ENCODE measurements at regions not wholly inside any gene's neighbourhood (a gene's known extent, or its start where the extent isn't known, plus 50 kb on each side); places are given as distances from the start of the nearest gene placed in this dataset.

DNA sequence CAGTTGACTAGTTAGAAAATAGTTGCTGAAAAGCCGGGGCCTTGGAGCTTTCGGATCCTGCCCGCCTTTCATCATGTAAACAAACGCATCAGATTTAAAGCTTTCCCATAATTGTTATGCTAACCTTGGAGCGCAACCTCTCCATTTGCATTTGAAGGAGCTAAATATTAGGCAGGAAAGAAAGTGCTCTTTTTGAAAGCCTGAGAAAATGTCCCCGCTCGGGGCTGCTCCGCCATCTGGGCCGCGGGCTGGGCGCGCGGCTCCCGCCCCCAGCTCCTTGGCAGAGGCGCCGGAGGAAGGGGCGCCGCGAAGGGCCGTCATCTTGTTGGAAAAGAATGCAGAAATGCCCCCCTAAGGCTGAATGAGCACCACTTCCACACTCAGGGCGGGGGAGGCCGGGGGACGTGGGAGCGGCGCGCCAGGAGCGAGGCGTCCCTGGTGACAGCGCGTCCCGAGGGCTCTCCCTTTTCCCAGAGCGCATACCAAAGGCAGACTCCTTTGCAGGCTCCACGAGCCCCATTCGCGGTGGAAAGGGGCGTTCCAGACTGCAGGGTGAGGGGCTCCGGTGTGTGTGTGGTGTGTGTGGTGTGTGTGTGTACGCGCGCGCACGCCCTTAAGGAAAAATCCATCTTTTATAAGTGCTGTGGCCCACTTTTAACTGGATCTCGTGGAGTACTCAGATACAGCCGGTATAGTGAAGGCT lies 145.6 kb upstream of the ID4 start:
- Histone ChIP-seq H4K5ac (ENCODE audit: low read depth, low read length) (no peak overlapping the region), H3K9ac (ENCODE audit: low read depth, low read length) (no peak overlapping the region), H3K23ac (ENCODE audit: low read depth, low read length) (no peak overlapping the region), H3K9me3 (ENCODE audit: control insufficient read depth, insufficient read depth, low read length) (no peaks in the 10 kb centered on the region), H2AK5ac (ENCODE audit: low read depth, low read length) (no peak overlapping the region), H3K4me3 (ENCODE audit: insufficient read depth, low read depth, low read length) (peak overlapping the region; percentile 31), H3K4ac (ENCODE audit: low read depth, low read length) (no peak overlapping the region), H4K91ac (ENCODE audit: insufficient read depth, low read depth, low read length) (no peak overlapping the region), H4K20me1 (ENCODE audit: insufficient read depth, low read length) (no peaks in the 10 kb centered on the region), H3K56ac (ENCODE audit: extremely low read depth, insufficient read depth, low read length) (no peak overlapping the region), H3K27me3 (ENCODE audit: control insufficient read depth, insufficient read depth, low read length) (peaks cover 39% of the 10 kb centered on the region), H3K79me1 (ENCODE audit: low read depth in 1 of 2, low read length in 2 of 2) (no peaks in the 10 kb centered on the region), H2BK20ac (ENCODE audit: low read depth, low read length) (no peak overlapping the region), H2BK120ac (ENCODE audit: low read depth, low read length) (no peak overlapping the region), H3K36me3 (ENCODE audit: control insufficient read depth, insufficient read depth, low read length) (no peaks in the 10 kb centered on the region), H4K8ac (ENCODE audit: low read depth in 2 of 2, low read length in 2 of 2) (no peak overlapping the region), H3K27ac (ENCODE audit: insufficient read depth, low read length) (no peak overlapping the region), H3K4me2 (ENCODE audit: low read depth, low read length) (peak overlapping the region; percentile 74), H3K9me1 (ENCODE audit: insufficient read depth, low read length) (no peaks in the 10 kb centered on the region), H2AK9ac (replicated peaks; ENCODE audit: low read depth, low read length, poor library complexity) (peak overlapping the region; percentile 51), H2AFZ (replicated peaks; ENCODE audit: low read length, poor library complexity) (peak overlapping the region; percentile 69), H2BK5ac (ENCODE audit: low read depth, low read length, poor library complexity, severe bottlenecking) (no peak overlapping the region), H3K14ac (replicated peaks; ENCODE audit: low read depth, low read length) (no peak overlapping the region), H3K18ac (ENCODE audit: low read depth, low read length) (no peak overlapping the region), H2BK15ac (ENCODE audit: low read depth, low read length) (no peak overlapping the region), H3K4me1 (ENCODE audit: control insufficient read depth, insufficient read depth, low read length) (no peaks in the 10 kb centered on the region)
- ChIA-PET POLR2A (ENCODE audit: unreplicated experiment) (no interaction called here), CTCF (interaction anchor here (0.7 kb wide), 1 partner anchor 173 kb away, joined by 3 read pairs; no protein-coding TSS in a partner anchor)
- BruUV-seq (replicated peaks): no TSS peak
- DNase-seq (no peak), ATAC-seq (ENCODE audit: low read depth) (peak; percentile 65)
- in situ Hi-C loops (cut with MboI; ENCODE audit: low sequenced_read_pairs): no loop called here
- TF ChIP-seq, protein P1, sequence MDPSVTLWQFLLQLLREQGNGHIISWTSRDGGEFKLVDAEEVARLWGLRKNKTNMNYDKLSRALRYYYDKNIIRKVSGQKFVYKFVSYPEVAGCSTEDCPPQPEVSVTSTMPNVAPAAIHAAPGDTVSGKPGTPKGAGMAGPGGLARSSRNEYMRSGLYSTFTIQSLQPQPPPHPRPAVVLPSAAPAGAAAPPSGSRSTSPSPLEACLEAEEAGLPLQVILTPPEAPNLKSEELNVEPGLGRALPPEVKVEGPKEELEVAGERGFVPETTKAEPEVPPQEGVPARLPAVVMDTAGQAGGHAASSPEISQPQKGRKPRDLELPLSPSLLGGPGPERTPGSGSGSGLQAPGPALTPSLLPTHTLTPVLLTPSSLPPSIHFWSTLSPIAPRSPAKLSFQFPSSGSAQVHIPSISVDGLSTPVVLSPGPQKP (IDR thresholded peaks at IDR 0.05; ENCODE audit: borderline replicate concordance, low read depth, low read length): no peak
- TF ChIP-seq POLR2A (IDR thresholded peaks at IDR 0.05; ENCODE audit: low read depth, low read length) (no peak), BHLHE40 (IDR thresholded peaks at IDR 0.05; ENCODE audit: low read depth, low read length) (no peak), CEBPB (IDR thresholded peaks at IDR 0.05; ENCODE audit: low read depth, low read length) (no peak), MXI1 (IDR thresholded peaks at IDR 0.05; ENCODE audit: borderline replicate concordance, low read depth, low read length) (no peak), MAZ (IDR thresholded peaks at IDR 0.05; ENCODE audit: borderline replicate concordance, low read depth, low read length) (no peak)
- TF ChIP-seq, protein P2, sequence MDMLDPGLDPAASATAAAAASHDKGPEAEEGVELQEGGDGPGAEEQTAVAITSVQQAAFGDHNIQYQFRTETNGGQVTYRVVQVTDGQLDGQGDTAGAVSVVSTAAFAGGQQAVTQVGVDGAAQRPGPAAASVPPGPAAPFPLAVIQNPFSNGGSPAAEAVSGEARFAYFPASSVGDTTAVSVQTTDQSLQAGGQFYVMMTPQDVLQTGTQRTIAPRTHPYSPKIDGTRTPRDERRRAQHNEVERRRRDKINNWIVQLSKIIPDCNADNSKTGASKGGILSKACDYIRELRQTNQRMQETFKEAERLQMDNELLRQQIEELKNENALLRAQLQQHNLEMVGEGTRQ (IDR thresholded peaks at IDR 0.05; ENCODE audit: low read depth, low read length): no peak
- intact Hi-C loops (cut with micrococcal nuclease): no loop called here
- WGBS, 2 experiments (ENCODE audit: extremely low coverage in 2 of 2, insufficient read length in 1 of 2): 10% methylated on average over 5 of the region's 44 CpGs; no CpG with 5 or more reads in 1 of the 2 experiments
- dilution Hi-C loops (cut with HindIII; ENCODE audit: low sequenced_read_pairs, unreplicated experiment): no loop called here

Measured in IMR-90 (cell line).